GM18505 (cell line): ENCODE measurements at regions not wholly inside any gene's neighbourhood (a gene's known extent, or its start where the extent isn't known, plus 50 kb on each side); places are given as distances from the start of the nearest gene placed in this dataset.

Experiments used
- ATAC-seq: cut with Tn5 transposase; IDR thresholded peaks from one replicate; pipeline ENCODE4 v1.9.1; 2021; ENCODE audit not compliant: unreplicated experiment
- POLR2A ChIP-seq: IDR thresholded peaks from 4 replicates; pipeline ENCODE4 v1.6.1; 2011; ENCODE audit warnings: borderline replicate concordance; ENCODE audit not compliant: insufficient read depth, insufficient read length; ENCODE audit errors: extremely low read depth

DNA sequence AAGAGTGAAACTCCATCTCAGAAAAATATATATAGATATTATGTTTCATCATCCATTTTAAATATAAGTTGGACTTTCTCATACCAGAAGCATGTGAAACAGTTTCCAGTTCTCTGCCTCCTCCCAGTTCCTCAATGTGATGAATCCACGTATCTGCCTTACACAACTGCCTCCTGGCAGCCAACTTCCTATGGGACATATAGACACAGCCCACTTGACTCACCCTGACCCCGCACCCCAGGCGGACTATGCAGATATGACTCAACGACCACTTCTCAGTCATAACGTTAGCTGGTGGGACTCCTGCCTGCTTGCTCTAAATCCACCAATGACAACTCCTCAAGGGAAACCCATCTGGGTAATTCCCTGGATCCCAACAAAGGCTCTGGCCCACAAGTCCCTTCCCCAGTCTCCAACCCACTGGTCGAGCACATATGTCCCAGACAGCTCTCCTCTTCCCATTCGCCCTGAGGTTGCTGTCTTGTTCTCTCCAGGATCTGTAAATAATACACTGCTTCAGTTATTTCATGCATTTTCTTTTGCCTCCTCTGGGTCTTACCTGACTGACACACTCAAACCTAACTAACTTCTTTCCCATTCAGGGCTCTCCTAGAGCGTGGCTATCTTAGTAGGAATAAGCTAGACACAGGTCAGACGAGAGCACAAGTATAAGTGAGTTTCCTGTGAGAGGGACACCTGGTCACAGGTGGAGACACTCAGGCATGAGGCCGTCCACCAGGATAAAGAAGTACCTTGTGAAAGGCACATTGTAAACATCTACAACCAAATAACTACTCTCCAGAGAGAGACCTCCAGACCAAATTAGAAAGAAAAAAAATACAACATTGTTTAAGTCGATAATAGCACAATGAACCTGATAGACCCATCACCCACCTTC, 548.5 kb downstream of the CD83 start:
- TF ChIP-seq POLR2A = no peak
- ATAC-seq = no peak

DNA sequence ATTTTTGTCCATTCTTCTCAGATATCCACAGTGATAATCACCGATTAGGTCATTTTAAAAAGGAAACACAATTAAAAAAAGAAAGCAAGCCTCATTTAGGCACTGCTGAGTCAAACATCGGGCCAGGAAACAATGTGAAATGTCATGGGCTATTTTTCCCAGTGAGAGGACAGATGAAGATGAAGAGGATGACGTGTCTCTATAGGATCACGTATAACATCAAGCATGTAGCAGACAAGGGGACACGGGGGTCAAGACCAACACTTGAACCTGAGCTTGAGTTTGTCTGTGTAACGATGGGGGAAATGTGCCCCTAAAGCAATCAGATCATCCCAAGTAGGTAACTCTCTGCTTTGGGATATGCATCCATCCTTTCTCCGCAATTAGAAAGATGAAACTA, 553.2 kb downstream of the CD83 start:
- TF ChIP-seq POLR2A = no peak
- no peak for ATAC-seq

DNA sequence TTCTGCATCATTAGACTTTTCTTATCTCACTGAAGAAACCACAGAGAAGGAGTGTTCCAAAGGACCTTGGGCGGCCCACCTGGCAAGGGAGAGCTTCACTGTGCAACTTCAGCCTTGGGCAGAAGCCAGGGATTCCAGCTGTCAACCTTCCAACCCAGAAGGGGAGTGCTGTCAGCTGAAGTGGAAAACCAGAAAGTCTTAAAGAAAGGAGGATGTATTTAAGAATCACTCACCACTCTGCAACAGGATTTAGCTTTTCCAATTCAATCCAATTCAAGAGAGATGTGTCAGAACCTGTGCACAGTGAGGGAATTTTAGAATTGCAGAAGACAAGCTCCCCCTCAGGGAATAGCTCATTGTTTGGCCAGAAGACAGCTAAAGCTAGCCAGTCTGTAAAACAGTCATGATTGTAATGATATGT, 553.7 kb downstream of the CD83 start:
- ATAC-seq = no peak
- no peak for TF ChIP-seq POLR2A

DNA sequence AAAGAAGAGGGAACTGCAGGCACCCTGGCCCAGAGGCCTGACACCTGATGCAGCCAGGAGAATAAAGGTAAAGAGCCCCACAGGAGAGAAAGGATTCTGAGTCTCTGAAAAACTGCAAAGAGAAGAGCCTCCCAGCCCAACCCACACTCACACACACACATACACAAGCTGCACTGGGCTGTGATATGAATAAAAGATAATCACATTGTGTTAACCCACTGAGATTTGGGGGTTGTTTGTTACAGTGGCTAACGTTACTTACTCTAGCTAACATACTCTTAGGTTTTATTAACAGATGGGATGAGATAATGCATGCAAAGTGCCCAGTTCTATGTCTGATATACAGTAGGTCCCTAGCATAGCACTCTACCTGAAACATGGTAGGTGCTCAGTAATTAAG, 554.4 kb downstream of the CD83 start:
- no peak for TF ChIP-seq POLR2A
- no peak for ATAC-seq

DNA sequence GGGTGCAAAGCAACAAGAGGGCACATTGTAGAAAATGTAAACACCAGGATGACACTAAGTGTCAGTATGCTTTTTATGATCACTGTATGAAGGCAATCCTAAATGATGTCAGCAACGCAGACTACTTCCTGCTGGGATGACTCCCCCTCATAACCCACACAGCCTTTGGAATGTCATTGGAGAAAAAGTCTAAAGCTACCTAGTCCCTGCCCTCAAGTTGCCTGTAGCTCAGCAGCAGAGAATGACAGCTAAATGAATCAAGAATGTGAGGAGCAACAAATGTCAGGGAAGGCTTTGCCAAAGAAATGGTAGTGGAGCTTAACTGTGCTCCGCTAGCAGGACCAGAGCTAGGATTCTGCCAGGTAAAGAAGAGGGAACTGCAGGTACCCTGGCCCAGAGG, 555.6 kb downstream of the CD83 start:
- ATAC-seq = no peak
- TF ChIP-seq POLR2A = no peak

DNA sequence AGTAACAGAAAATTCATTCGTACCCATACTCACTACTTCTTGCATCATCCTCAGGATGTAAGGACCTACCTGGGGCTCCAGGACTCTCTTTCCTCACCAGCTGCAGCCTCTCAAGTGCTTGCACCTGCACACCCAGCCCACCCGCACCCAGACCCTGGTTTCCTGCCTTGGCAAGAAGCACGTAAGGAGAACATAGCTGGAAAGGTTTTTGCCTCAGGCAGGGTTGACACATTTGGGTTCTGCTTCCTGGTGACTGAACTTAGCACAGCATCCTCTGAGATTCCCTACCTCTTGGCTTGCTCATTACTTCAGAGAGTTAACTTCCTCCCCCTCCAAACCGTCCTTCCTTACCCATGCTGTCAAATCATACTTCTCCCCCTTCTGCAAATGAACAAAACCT, 556.9 kb downstream of the CD83 start:
- TF ChIP-seq POLR2A = no peak
- no peak for ATAC-seq

DNA sequence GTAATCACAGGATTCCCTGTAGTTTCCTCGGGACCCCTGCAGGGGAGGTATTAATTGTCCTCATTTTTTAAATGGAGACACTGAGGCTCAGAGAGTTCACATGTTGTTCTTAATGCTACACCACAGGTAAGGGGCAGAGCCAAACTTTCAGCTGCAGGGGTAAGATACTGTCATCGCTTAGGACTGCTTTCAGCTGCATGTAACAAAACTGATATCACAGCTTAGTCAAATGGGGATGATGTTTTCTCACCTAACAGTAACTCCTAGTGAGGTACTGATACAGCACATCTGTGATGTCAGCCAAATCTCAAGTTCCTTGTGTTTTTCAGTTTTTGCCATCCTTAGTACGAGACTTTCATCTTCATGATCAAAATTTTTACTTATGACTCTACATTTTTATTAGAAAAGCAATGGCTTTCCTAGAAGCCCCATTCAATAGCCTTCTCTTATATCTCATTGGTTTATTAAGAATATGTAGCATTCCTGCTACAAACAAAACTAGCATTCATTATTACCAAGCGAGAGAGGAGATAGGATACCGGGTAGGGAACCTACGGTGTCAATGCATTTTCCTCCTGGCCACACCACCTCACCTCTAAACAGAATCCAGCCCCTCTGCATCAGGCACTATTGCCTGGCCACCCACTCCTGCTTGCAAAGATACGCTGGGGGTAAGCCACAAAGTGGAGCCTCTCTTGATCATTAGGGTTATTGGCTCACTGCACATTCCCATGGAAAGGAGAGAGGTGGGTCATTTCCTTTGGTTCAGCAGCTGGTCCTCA, 557.5 kb downstream of the CD83 start:
- TF ChIP-seq POLR2A = no peak
- ATAC-seq = no peak

DNA sequence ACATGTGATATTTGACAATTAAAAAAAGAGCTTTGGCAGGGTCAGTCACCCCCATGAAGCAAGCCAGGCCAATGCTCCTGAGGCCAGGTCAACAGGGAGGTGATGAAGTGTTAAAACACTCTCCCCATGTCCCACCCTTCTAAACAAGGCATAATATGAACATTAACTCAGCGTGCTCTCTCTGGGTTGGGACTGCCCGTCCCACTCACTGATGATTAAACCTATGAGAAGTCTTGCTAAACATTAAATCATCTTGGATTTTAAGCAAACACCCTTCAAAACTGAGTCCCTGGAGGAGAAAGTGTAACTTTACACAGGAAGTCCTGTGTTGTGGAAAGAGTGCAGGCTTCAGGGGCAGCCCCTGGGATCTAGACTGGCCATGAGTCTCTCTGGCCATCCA, 558.5 kb downstream of the CD83 start:
- no peak for TF ChIP-seq POLR2A
- no peak for ATAC-seq

DNA sequence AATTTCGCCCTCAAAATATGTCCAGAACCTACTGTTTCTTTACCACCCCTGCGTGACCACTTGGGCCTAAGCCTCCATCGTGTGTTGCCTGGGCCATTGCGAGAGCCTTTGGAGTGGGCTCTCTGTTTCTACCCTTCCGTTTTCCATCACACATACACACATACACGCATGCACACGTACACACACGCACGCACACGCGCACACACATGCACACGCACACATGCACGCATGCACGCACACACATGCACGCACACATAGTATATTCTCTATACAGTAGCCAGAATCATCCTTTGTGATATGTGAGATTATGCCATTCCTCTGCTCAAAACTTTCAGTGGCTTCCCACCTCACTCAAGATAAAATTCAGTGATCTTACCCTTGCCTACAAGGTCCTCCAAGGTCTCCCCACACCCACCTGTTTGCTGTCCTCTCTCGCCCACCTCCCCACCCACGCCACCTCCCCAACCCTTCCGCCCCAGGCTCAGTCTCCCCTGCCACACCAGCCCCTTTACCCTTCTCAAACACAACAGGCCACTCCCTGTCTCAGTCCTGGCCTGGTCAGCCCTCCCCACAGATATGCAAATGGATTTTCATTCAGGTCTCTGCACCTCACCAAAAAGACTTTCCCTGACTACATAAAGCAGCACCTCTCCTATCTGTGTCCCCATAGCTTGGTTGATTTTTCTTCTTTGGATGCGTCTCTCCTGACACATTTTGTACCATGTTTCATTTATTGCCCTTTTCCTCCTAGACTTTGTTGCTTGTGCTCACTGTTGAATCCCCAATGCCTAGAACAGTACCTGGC, 559.6 kb downstream of the CD83 start:
- no peak for ATAC-seq

DNA sequence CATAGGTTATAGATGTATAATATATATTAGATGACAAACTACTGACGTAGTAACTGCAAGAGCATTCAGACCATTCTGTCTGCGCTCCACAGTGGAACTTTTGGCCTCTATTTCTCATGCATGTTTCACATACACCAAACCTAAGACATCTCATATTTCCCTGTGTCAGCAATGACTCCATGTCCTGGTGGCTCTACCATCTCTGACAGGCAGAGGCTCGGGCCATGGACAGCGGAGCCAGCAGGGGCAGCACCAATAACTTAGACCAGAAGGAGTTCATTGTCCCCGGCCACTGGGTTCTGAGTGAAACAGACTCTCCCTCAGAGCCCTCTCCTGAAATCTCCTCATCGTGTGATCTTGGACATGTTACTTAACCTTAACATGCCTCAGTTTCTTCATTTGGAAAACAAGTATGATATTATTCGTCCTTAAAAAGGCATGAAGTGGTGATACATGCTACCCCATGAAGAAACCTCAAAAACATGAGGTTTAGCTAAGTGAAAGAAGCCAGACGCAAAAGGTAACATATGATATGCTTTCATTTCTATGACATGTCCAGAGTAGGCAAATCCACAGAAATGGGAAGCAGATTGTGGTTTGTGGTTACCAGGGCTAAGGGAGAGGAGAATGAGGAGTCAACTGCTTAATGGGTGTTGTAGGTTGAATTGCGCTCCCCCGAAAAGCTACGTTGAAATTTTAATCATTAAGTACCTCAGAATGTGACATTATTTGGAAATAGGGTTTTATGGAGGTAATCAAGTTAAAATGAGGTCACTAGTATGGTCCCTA, 564.0 kb upstream of the JARID2 start:
- ATAC-seq = no peak
- no peak for TF ChIP-seq POLR2A

More for the DNA sequence above, 559.6 kb downstream of the CD83 start:
- TF ChIP-seq POLR2A = no peak

DNA sequence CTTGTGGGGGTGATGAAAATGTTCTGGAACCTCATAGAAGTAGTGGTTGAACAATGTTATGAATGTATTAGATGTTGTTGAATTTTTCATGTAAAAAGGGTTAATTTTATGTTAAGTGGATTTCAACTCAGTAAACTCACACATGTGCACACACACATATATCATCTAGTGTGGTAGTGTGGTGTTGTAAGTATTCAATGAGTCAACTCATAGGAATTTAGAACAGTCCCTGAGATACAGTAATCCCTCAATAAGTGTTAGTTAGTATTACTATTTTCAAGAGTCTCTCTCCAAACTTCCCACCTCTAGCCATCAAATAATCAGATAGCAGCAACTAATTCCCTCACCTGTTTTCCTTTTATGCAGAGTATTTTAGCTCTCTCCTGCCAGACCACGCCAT, 563.1 kb upstream of the JARID2 start:
- ATAC-seq = no peak
- TF ChIP-seq POLR2A = no peak

DNA sequence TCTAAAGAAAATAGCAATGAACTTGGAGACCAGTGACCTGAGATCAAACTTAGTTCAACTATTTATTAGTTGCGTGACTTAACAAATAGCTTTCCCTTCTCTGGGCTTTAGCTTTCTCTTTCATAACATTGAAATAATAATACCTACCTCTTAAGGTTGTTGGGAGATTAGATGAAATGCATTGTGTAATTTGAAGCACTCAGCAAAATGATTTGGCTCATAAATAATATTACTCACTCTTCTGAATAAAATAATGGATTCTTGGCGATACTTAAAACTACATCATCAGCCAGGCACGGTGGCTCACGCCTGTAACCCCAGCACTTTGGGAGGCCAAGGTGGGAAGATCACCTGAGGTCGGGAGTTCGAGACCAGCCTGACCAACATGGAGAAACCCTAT, 556.2 kb upstream of the JARID2 start:
- no peak for ATAC-seq
- no peak for TF ChIP-seq POLR2A
